BLaER1 (cell line): ENCODE measurements at regions not wholly inside any gene's neighbourhood (a gene's known extent, or its start where the extent isn't known, plus 50 kb on each side); places are given as distances from the start of the nearest gene placed in this dataset.

Source experiments
- H3K27ac ChIP-seq: shearing (Covaris generic); formaldehyde crosslinking; 2 replicates; pipeline ENCODE4 v1.8.1; 2022
- H3K27me3 ChIP-seq: shearing (Covaris generic); formaldehyde crosslinking; 2 replicates; pipeline ENCODE4 v1.8.1; 2022
- H3K36me3 ChIP-seq: shearing (Covaris generic); formaldehyde crosslinking; 2 replicates; pipeline ENCODE4 v1.8.1; 2022
- H3K4me1 ChIP-seq: shearing (Covaris generic); formaldehyde crosslinking; 2 replicates; pipeline ENCODE4 v1.8.1; 2022
- H3K4me2 ChIP-seq: shearing (Covaris generic); formaldehyde crosslinking; 2 replicates; pipeline ENCODE4 v1.8.1; 2022
- H3K4me3 ChIP-seq: shearing (Covaris generic); formaldehyde crosslinking; 2 replicates; pipeline ENCODE4 v1.8.1; 2022
- H3K9ac ChIP-seq: shearing (Covaris generic); formaldehyde crosslinking; 2 replicates; pipeline ENCODE4 v1.8.1; 2022
- H3K9me3 ChIP-seq: shearing (Covaris generic); formaldehyde crosslinking; 2 replicates; pipeline ENCODE4 v1.8.1; 2022
- H4K20me1 ChIP-seq: shearing (Covaris generic); formaldehyde crosslinking; 2 replicates; pipeline ENCODE4 v1.8.1; 2022
- Cebpa-rat ChIP-seq: shearing (Covaris generic); IDR thresholded peaks from 2 replicates; pipeline ENCODE4 v1.8.1; 2022

DNA sequence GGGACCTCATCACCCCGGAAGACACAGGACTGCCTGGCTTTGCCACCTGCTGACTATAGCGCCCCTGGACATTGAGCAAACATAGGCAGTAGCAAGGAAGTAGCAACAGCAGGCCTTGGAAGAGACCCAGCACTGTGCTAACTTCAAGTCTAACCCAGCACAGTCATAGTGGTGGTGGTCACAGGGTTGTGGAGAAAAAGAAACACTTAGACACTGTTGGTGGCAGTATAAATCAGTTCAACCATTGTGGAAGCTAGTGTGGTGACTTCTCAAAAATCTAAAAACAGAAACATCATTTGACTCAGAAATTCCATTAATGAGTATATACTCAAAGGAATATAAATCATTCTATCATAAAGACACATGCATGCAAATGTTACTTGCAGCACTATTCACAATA lies 874.0 kb upstream of the EPHA5 start:
- Histone ChIP-seq H3K9ac (no peak overlapping the region), H3K27ac (no peak overlapping the region), H3K36me3 (no peaks in the 10 kb centered on the region), H3K27me3 (no peaks in the 10 kb centered on the region), H4K20me1 (no peaks in the 10 kb centered on the region), H3K4me3 (no peak overlapping the region), H3K9me3 (no peaks in the 10 kb centered on the region), H3K4me1 (no peaks in the 10 kb centered on the region), H3K4me2 (no peak overlapping the region)
- no peak for TF ChIP-seq Cebpa-rat

DNA sequence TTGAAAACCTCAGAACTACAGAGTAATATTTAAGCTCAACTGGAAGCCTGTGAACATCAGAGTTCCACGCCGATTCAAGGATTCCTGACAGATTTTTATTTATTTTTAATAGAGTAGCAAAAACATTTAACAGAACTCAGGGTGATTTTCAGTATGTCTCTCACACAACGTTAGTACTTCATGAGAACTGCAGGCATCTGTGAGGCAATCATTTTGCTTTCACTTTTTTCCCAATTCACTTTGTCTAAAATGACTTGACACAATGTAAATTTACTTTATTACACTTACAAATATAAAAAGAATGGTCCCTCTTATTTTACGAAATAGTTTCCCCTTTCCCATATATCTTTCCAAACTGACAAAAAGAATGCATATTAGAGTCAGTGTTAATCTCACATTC lies 869.5 kb upstream of the EPHA5 start:
- H3K27ac ChIP-seq: no peak overlapping the region
- H3K9ac ChIP-seq: no peak overlapping the region
- no peaks in the 10 kb centered on the region for H3K27me3 ChIP-seq
- no peak overlapping the region for H3K4me2 ChIP-seq
- no peaks in the 10 kb centered on the region for H3K36me3 ChIP-seq
- no peak for TF ChIP-seq Cebpa-rat
- no peaks in the 10 kb centered on the region for H4K20me1 ChIP-seq
- no peaks in the 10 kb centered on the region for H3K4me1 ChIP-seq
- H3K4me3 ChIP-seq: no peak overlapping the region
- no peaks in the 10 kb centered on the region for H3K9me3 ChIP-seq

DNA sequence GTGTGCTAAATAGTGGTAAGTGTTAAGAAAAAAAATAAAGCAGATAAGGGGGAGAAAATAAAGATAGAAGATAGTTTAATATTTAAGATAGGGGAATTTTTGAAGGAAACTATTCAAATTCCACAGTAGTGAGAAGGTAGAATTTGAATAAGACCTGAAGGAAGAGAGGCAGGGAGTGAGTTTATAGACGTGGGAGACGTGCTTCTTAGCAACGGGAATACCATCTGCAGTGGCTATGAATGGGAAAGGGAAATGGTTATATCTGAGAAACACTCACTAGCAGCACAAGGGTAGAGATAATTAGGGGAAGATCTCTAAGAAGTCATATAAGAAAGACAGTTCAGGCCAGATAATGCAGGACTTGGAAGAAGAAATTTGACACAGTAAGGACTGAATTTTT lies 854.5 kb upstream of the EPHA5 start:
- Histone ChIP-seq H3K4me2 (no peak overlapping the region), H3K4me1 (no peaks in the 10 kb centered on the region), H3K4me3 (no peak overlapping the region), H4K20me1 (no peaks in the 10 kb centered on the region), H3K27ac (no peak overlapping the region), H3K9me3 (no peaks in the 10 kb centered on the region), H3K27me3 (no peaks in the 10 kb centered on the region), H3K36me3 (no peaks in the 10 kb centered on the region), H3K9ac (no peak overlapping the region)
- no peak for TF ChIP-seq Cebpa-rat

DNA sequence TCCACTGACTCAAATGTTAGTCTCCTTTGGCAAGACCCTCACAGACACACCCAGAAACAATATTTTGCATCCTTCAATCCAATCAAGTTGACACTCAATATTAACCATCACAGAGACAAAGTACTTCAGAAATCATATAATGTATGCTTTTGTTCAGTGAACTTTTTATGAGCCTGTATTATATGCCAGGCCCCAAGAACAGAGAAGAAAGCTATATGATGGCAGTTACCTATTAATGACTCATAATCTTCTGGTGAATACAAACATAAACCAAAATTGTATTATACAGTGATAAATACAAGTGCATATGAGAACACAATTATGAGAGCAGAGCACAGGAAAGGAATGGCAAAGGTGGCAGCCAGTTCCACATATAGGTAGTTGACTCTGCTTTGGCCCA lies 852.0 kb upstream of the EPHA5 start:
- Histone ChIP-seq H3K4me2 (no peak overlapping the region), H3K9me3 (no peaks in the 10 kb centered on the region)
- no peak for TF ChIP-seq Cebpa-rat

DNA sequence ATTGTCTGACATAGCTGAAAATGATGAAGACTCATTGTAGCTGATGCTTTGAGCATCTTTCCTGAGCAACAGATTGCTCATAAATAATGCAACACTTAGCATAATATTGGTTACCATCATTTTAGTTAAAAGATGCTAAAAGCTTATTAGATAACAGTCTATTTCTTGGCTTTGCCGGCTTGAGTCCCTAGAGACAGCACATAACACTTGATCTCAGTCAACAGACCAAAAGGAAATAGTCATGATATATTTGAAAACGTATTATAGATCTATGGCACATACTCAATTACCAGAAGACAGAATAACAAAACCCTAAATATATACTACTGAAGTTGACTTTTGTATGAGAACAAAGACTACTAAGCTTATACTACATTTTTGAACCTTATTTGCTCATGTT lies 846.7 kb upstream of the EPHA5 start:
- no peak overlapping the region for H3K4me3 ChIP-seq
- H3K36me3 ChIP-seq: no peaks in the 10 kb centered on the region
- no peak overlapping the region for H3K9ac ChIP-seq
- no peaks in the 10 kb centered on the region for H3K4me1 ChIP-seq
- H3K27ac ChIP-seq: no peak overlapping the region
- H3K27me3 ChIP-seq: no peaks in the 10 kb centered on the region
- no peak for TF ChIP-seq Cebpa-rat
- H3K4me2 ChIP-seq: no peak overlapping the region
- H4K20me1 ChIP-seq: no peaks in the 10 kb centered on the region
- peaks cover 5% of the 10 kb centered on the region; the same call in 1 of the 2 replicates for H3K9me3 ChIP-seq

More for the DNA sequence above, 852.0 kb upstream of the EPHA5 start:
- H4K20me1 ChIP-seq: no peaks in the 10 kb centered on the region
- no peak overlapping the region for H3K4me3 ChIP-seq
- H3K9ac ChIP-seq: no peak overlapping the region
- H3K27me3 ChIP-seq: no peaks in the 10 kb centered on the region
- H3K27ac ChIP-seq: no peak overlapping the region
- no peaks in the 10 kb centered on the region for H3K4me1 ChIP-seq
- no peaks in the 10 kb centered on the region for H3K36me3 ChIP-seq

DNA sequence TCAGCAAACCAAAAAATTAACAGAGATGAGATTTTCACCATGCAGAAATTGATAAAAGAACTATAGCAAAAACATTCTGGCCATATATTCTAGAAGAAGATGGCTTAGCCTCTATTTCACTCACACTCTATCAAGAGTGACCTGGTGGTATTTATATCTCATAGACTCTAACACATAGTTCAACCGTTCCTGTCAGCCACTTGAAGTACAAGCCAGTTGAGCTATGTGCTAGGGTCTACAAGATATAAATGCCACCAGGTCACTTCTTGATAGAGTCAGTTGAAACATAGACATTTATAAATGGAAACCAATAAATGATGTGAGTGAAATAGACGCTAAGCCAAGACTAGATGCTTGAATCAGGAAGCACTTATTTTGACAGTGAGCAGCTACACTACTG lies 836.7 kb upstream of the EPHA5 start:
- TF ChIP-seq Cebpa-rat: no peak
- Histone ChIP-seq H3K27ac (no peak overlapping the region), H3K4me1 (no peaks in the 10 kb centered on the region), H4K20me1 (no peaks in the 10 kb centered on the region), H3K4me2 (no peak overlapping the region), H3K36me3 (no peaks in the 10 kb centered on the region), H3K9me3 (peaks cover 9% of the 10 kb centered on the region; the same call in 1 of the 2 replicates), H3K27me3 (no peaks in the 10 kb centered on the region), H3K4me3 (no peak overlapping the region), H3K9ac (no peak overlapping the region)

DNA sequence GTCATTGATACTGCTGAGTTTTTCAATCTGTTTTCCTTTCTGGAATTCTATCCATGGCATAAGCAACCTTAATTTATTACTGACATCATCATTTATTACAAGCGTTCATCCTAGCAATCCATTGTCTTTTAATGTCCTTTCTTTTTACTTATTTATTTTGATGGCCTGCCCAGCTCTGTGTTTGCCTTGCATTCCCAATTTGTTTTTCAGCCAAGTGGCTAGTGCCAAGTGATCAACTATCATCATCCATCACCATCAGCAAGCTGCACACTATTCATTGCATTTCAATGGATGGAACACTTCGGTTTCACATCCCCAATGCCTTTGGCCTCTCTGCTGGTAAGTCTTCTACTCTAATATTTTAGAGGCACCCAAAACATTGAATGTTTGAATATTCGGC lies 831.7 kb upstream of the EPHA5 start:
- no peaks in the 10 kb centered on the region for H4K20me1 ChIP-seq
- no peaks in the 10 kb centered on the region for H3K36me3 ChIP-seq
- H3K27ac ChIP-seq: no peak overlapping the region

DNA sequence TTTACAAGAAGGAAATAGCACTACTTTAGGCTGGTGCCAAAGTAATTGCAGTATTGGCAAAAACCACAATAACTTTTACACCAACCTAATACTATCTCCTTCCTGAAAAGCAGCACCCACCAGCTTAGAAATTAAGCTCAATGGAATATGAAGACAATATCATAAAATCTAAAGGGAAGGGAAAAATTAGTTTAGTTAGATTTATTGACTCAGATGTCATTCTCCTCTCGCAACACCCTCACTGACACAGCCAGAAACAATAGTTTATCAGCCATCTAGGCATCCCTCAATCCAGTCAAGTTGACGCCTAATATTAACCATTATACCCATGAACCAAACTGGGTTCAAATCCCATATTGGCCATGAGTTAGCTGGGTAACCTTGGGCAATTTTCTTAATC lies 820.4 kb upstream of the EPHA5 start:
- Histone ChIP-seq H3K27ac (no peak overlapping the region), H3K36me3 (no peaks in the 10 kb centered on the region), H4K20me1 (no peaks in the 10 kb centered on the region), H3K27me3 (no peaks in the 10 kb centered on the region), H3K9me3 (no peaks in the 10 kb centered on the region), H3K9ac (no peak overlapping the region), H3K4me1 (no peaks in the 10 kb centered on the region), H3K4me3 (no peak overlapping the region), H3K4me2 (no peak overlapping the region)
- no peak for TF ChIP-seq Cebpa-rat

More for the DNA sequence above, 831.7 kb upstream of the EPHA5 start:
- Histone ChIP-seq H3K9ac (no peak overlapping the region), H3K4me2 (no peak overlapping the region), H3K9me3 (no peaks in the 10 kb centered on the region), H3K4me1 (no peaks in the 10 kb centered on the region), H3K4me3 (no peak overlapping the region), H3K27me3 (no peaks in the 10 kb centered on the region)
- no peak for TF ChIP-seq Cebpa-rat

DNA sequence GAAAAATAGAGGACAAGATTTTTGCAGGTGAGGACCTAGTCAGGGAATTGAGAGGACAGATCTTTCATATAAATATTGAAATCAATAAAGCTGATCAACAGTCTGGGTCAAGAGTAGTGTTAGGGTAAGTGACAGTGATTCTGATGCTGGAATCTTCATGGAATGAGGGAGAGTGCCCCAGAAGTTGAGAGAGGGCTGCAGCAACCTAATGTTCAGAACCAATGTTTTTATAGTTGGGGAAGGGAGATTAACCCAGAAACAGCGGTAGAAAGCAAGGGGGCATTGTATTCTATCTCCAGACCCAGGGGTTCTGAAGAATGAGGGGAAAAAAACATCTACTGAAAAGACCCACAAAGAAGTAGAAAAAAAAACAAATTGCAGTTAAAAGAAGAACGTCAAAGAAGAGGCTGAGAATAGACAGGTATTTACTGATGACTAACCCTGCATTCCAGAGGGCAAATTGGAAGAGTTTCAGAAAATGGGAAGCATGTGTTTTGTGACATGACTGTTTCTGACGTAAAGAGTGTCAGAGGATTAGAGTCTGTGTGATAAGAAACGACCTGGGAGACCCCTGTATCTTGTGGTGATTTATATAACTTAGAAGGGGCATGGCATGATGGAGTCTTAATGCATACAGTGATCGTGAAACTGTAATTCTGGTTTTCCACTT lies 819.6 kb upstream of the EPHA5 start:
- Histone ChIP-seq H3K36me3 (no peaks in the 10 kb centered on the region), H3K4me2 (no peak overlapping the region), H4K20me1 (no peaks in the 10 kb centered on the region), H3K27ac (no peak overlapping the region), H3K4me1 (no peaks in the 10 kb centered on the region), H3K9me3 (no peaks in the 10 kb centered on the region), H3K9ac (no peak overlapping the region), H3K4me3 (no peak overlapping the region), H3K27me3 (no peaks in the 10 kb centered on the region)
- no peak for TF ChIP-seq Cebpa-rat

DNA sequence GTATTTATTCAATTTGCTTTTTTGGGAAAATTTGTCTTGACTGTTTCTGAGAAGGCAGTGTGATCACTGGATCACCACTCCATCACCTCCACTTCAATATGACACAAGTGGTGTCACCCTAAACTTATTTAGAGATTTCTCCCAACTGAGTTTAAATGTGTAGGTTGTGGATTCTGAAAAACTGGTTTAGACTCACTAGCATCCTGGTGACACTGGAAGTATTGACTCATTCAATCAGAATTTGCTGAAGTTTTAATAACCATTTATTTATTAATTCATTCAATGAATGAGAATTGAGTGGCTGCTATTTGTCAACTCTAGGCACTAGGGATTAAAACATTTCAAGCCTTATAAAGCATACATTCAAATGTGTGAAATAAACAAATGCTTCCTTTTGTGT lies 819.1 kb upstream of the EPHA5 start:
- Histone ChIP-seq H3K9ac (no peak overlapping the region), H3K36me3 (no peaks in the 10 kb centered on the region), H3K4me3 (no peak overlapping the region), H3K27ac (no peak overlapping the region), H3K9me3 (no peaks in the 10 kb centered on the region), H3K27me3 (no peaks in the 10 kb centered on the region), H4K20me1 (no peaks in the 10 kb centered on the region), H3K4me2 (no peak overlapping the region), H3K4me1 (no peaks in the 10 kb centered on the region)
- no peak for TF ChIP-seq Cebpa-rat

DNA sequence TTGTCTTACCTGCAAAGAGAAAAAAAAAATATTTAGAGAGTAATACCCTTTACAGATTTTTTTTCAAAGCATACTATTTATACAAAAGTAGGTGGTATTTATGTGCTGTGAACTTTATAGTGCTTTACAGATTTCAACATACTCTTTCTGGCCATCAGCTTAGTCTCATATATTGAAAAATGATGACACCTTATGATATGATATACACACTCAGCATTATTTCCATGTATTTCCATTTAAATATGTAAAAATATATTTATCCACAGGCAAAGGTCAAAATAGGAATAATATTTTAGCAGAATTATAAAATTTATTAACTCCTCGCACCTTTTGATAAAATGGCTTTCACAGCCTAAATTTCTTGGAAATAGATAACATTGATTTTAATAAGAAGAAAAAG lies 815.8 kb upstream of the EPHA5 start:
- Histone ChIP-seq H3K27me3 (no peaks in the 10 kb centered on the region), H3K27ac (no peak overlapping the region), H3K4me2 (no peak overlapping the region), H3K9ac (no peak overlapping the region), H3K36me3 (no peaks in the 10 kb centered on the region), H4K20me1 (no peaks in the 10 kb centered on the region), H3K4me1 (no peaks in the 10 kb centered on the region), H3K9me3 (no peaks in the 10 kb centered on the region), H3K4me3 (no peak overlapping the region)
- no peak for TF ChIP-seq Cebpa-rat
